Aorta (tissue), 5 donors: ENCODE measurements at regions not wholly inside any gene's neighbourhood (a gene's known extent, or its start where the extent isn't known, plus 50 kb on each side); places are given as distances from the start of the nearest gene placed in this dataset.

Experiments
- ATAC-seq: fragments of 200-7000 bp; cut with Tn5 transposase; one replicate; pipeline ENCODE4 v1.9.1; 2022; ENCODE audit warnings: moderate library complexity; ENCODE audit not compliant: low FRiP score
- DNase-seq, 2 donors: peaks; one replicate each; pipeline ENCODE4 v3.0.0-alpha.2; 2020
- H3K27ac ChIP-seq, 2 donors: one replicate each; pipeline ENCODE4 v1.5.1; 2013; ENCODE audit warnings: low read length in 2 of 2, mild to moderate bottlenecking in 2 of 2, moderate library complexity in 2 of 2, control low read depth in 1 of 2, inconsistent platforms in 1 of 2, low read depth in 1 of 2
- H3K27me3 ChIP-seq, 2 donors: one replicate each; pipeline ENCODE4 v1.6.1; 2013; ENCODE audit warnings: control low read depth in 1 of 2, low read length in 1 of 2, mild to moderate bottlenecking in 1 of 2, moderate library complexity in 1 of 2; ENCODE audit not compliant: insufficient read depth in 2 of 2, control insufficient read depth in 1 of 2
- H3K36me3 ChIP-seq, 2 donors: one replicate each; pipeline ENCODE4 v1.6.1; 2013; ENCODE audit warnings: control low read depth in 1 of 2, low read length in 1 of 2, mild to moderate bottlenecking in 1 of 2; ENCODE audit not compliant: insufficient read depth in 2 of 2, control insufficient read depth in 1 of 2
- H3K4me1 ChIP-seq, 2 donors: one replicate each; pipeline ENCODE4 v1.6.1; 2013; ENCODE audit warnings: low read length in 2 of 2, control low read depth in 1 of 2, mild to moderate bottlenecking in 1 of 2, moderate library complexity in 1 of 2; ENCODE audit not compliant: insufficient read depth in 2 of 2, control insufficient read depth in 1 of 2
- H3K4me3 ChIP-seq, 2 donors: one replicate each; pipeline ENCODE4 v1.5.1; 2013; ENCODE audit warnings: low read length in 2 of 2, control low read depth in 1 of 2, mild to moderate bottlenecking in 1 of 2
- H3K9me3 ChIP-seq: one replicate; pipeline ENCODE4 v1.6.1; 2013; ENCODE audit warnings: mild to moderate bottlenecking, low read length; ENCODE audit not compliant: control insufficient read depth
- whole genome bisulfite sequencing, 2 donors: extraction: QIAGEN DNeasy Blood & Tissue Kit; methylation state at CpG; one replicate each; pipeline ENCODE4 v1.1.7; 2013; 5-methylcytosine and 5-hydroxymethylcytosine counted together
- intact Hi-C, 2 donors: fragments of 100-400 bp; cut with DNase I; formaldehyde crosslinking; loops; one replicate each; pipeline versions ENCODE4 v1.14.2 to v1.15.0; 2022
- donor health status: healthy with polysubstance abuse.
- donor health status: Bipolar disorder and iron deficiency.
- donor health status: DM: no; HTN: no; CAD: no.
- donor health status: DM: no; HTN: no; CAD: no.
- donor health status: DM: yes; HTN: yes; CAD: no.

- intact Hi-C loops = no loop called here
- Histone ChIP-seq H3K9me3 (peaks cover 3% of the 10 kb centered on the region), H3K4me3 (no peak overlapping the region), H3K4me1 (no peaks in the 10 kb centered on the region), H3K27me3 (no peaks in the 10 kb centered on the region), H3K27ac (no peak overlapping the region), H3K36me3 (no peaks in the 10 kb centered on the region)
- WGBS, 2 donors = 61 to 63% methylated on average over 5 of the region's 5 CpGs
- ATAC-seq (no peak), DNase-seq (no peak)
Observed at GRCh38 chr19:28948566-28948965, 264.4 kb downstream of the UQCRFS1 start.

GRCh38 chr19:28948026-28948425 is 264.9 kb downstream of the UQCRFS1 start:
- H3K27ac ChIP-seq = no peak overlapping the region
- intact Hi-C loops = no loop called here
- H3K4me3 ChIP-seq = no peak overlapping the region
- ATAC-seq (no peak), DNase-seq (no peak)
- no peaks in the 10 kb centered on the region for H3K4me1 ChIP-seq
- H3K27me3 ChIP-seq = no peaks in the 10 kb centered on the region
- H3K36me3 ChIP-seq = no peaks in the 10 kb centered on the region
- WGBS, 2 donors = 67 to 74% methylated on average over 13 of the region's 13 CpGs
- no peaks in the 10 kb centered on the region for H3K9me3 ChIP-seq

GRCh38 chr19:28943651-28944050 is 269.3 kb downstream of the UQCRFS1 start:
- no peak overlapping the region for H3K4me3 ChIP-seq
- no peaks in the 10 kb centered on the region for H3K4me1 ChIP-seq
- no peaks in the 10 kb centered on the region for H3K27me3 ChIP-seq
- 90 to 91% methylated on average over 8 of the region's 8 CpGs for WGBS, 2 donors
- H3K9me3 ChIP-seq = no peaks in the 10 kb centered on the region
- intact Hi-C loops = no loop called here
- ATAC-seq (no peak), DNase-seq (no peak)
- H3K27ac ChIP-seq = no peak overlapping the region
- H3K36me3 ChIP-seq = no peaks in the 10 kb centered on the region

GRCh38 chr19:28941833-28942232 is 271.1 kb downstream of the UQCRFS1 start:
- intact Hi-C loops = no loop called here
- 7 to 23% methylated on average over 11 of the region's 11 CpGs for WGBS, 2 donors

GRCh38 chr19:28940751-28941500 is 272.0 kb downstream of the UQCRFS1 start:
- Histone ChIP-seq H3K9me3 (no peaks in the 10 kb centered on the region), H3K4me3 (no peak overlapping the region), H3K27ac (no peak overlapping the region), H3K27me3 (no peaks in the 10 kb centered on the region), H3K36me3 (no peaks in the 10 kb centered on the region), H3K4me1 (no peaks in the 10 kb centered on the region)
- intact Hi-C loops = no loop called here
- DNase-seq = no peak
- WGBS, 2 donors = 16 to 20% methylated on average over 7 of the region's 7 CpGs
- ATAC-seq = no peak

More at GRCh38 chr19:28941833-28942232, 271.1 kb downstream of the UQCRFS1 start:
- H3K9me3 ChIP-seq = no peaks in the 10 kb centered on the region
- ATAC-seq (no peak), DNase-seq (no peak)
- no peaks in the 10 kb centered on the region for H3K27me3 ChIP-seq
- H3K4me1 ChIP-seq = no peaks in the 10 kb centered on the region
- H3K27ac ChIP-seq = no peak overlapping the region
- no peaks in the 10 kb centered on the region for H3K36me3 ChIP-seq
- no peak overlapping the region for H3K4me3 ChIP-seq

- Histone ChIP-seq H3K9me3 (no peaks in the 10 kb centered on the region), H3K27me3 (no peaks in the 10 kb centered on the region), H3K4me3 (no peak overlapping the region), H3K4me1 (no peaks in the 10 kb centered on the region), H3K36me3 (no peaks in the 10 kb centered on the region), H3K27ac (no peak overlapping the region)
- intact Hi-C loops = no loop called here
- no peak for ATAC-seq
- no peak for DNase-seq
Observed at GRCh38 chr19:28939236-28939635, 273.7 kb downstream of the UQCRFS1 start.

GRCh38 chr19:28936001-28936400 is 276.9 kb downstream of the UQCRFS1 start:
- intact Hi-C loops = no loop called here
- Histone ChIP-seq H3K27ac (no peak overlapping the region), H3K9me3 (no peaks in the 10 kb centered on the region), H3K36me3 (no peaks in the 10 kb centered on the region), H3K4me1 (no peaks in the 10 kb centered on the region), H3K4me3 (no peak overlapping the region), H3K27me3 (no peaks in the 10 kb centered on the region)
- ATAC-seq (no peak), DNase-seq (no peak)
- WGBS, 2 donors = 91 to 97% methylated on average over 1 of the region's 1 CpG

GRCh38 chr19:28934631-28935030 is 278.3 kb downstream of the UQCRFS1 start:
- Histone ChIP-seq H3K27me3 (no peaks in the 10 kb centered on the region), H3K4me1 (no peaks in the 10 kb centered on the region), H3K36me3 (no peaks in the 10 kb centered on the region), H3K9me3 (no peaks in the 10 kb centered on the region), H3K4me3 (no peak overlapping the region), H3K27ac (no peak overlapping the region)
- ATAC-seq = no peak
- intact Hi-C loops = no loop called here
- no peak for DNase-seq

GRCh38 chr19:28933039-28933438 is 279.9 kb downstream of the UQCRFS1 start:
- H3K27me3 ChIP-seq = no peaks in the 10 kb centered on the region
- no peaks in the 10 kb centered on the region for H3K36me3 ChIP-seq
- no peak overlapping the region for H3K27ac ChIP-seq
- intact Hi-C loops = no loop called here
- no peaks in the 10 kb centered on the region for H3K4me1 ChIP-seq
- 82 to 87% methylated on average over 4 of the region's 4 CpGs for WGBS, 2 donors
- H3K4me3 ChIP-seq = no peak overlapping the region
- DNase-seq = no peak
- H3K9me3 ChIP-seq = no peaks in the 10 kb centered on the region
- ATAC-seq = no peak
